Activated CD4-positive, alpha-beta memory T cell treated with anti-CD3 and anti-CD28 coated beads, Interleukin-2, amount 10 ng/mL, durations not matched to agents 7 days and 5 days (primary cell): ENCODE measurements at regions not wholly inside any gene's neighbourhood (a gene's known extent, or its start where the extent isn't known, plus 50 kb on each side); places are given as distances from the start of the nearest gene placed in this dataset.

Experiments used
- CTCF ChIA-PET: fragments of 350-600 bp; sonication (Branson Sonifier 250); formaldehyde crosslinking; loops from one replicate; lab custom pipeline; 2021; ENCODE audit warnings: antibody characterized with exemption, inconsistent platforms; lab: Charles Lee
- POLR2A ChIA-PET: fragments of 350-600 bp; sonication (Branson Sonifier 250); formaldehyde crosslinking; loops from one replicate; lab custom pipeline; 2021; ENCODE audit warnings: antibody characterized with exemption; lab: Charles Lee
- DNase-seq: peaks from one replicate; pipeline ENCODE4 v3.0.0-alpha.2; 2020
- H3K27ac Mint-ChIP-seq: one replicate; pipeline ENCODE4 v1.8.0; 2021; ENCODE audit warnings: mild to moderate bottlenecking, mixed read lengths
- H3K27me3 Mint-ChIP-seq: one replicate; pipeline ENCODE4 v1.8.0; 2021; ENCODE audit warnings: mixed read lengths
- H3K36me3 Mint-ChIP-seq: one replicate; pipeline ENCODE4 v1.8.0; 2021; ENCODE audit warnings: low read depth, mixed read lengths
- H3K4me1 Mint-ChIP-seq: one replicate; pipeline ENCODE4 v1.8.0; 2021; ENCODE audit warnings: mixed read lengths
- H3K4me3 Mint-ChIP-seq: one replicate; pipeline ENCODE4 v1.8.0; 2021; ENCODE audit warnings: mild to moderate bottlenecking, mixed read lengths
- H3K9me3 Mint-ChIP-seq: one replicate; pipeline ENCODE4 v1.8.0; 2021; ENCODE audit warnings: mixed read lengths

DNA sequence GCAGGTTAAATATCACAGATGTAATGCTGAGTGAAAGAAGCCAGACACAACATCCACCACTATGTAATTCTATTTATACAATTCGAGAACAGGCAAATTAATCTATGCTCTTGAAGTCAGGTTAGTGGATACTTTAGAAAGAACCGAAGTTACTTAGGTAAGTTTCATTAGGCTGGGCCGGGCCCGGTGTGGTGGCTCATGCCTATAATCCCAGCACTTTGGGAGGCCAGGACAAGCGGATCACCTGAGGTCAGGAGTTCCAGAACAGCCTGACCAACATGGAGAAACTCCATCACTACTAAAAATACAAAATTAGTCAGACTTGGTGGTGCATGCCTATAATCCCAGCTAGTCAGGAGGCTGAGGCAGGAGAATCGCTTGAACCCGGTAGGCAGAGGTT is 1105.7 kb downstream of the NSUN3 start:
- no peak for DNase-seq
- H3K4me3 Mint-ChIP-seq, result no peak overlapping the region
- CTCF ChIA-PET, result no interaction called here
- POLR2A ChIA-PET, result no interaction called here
- peaks cover 4% of the 10 kb centered on the region for H3K9me3 Mint-ChIP-seq
- H3K27me3 Mint-ChIP-seq, result no peaks in the 10 kb centered on the region
- H3K27ac Mint-ChIP-seq, result no peak overlapping the region
- no peaks in the 10 kb centered on the region for H3K4me1 Mint-ChIP-seq
- no peaks in the 10 kb centered on the region for H3K36me3 Mint-ChIP-seq

DNA sequence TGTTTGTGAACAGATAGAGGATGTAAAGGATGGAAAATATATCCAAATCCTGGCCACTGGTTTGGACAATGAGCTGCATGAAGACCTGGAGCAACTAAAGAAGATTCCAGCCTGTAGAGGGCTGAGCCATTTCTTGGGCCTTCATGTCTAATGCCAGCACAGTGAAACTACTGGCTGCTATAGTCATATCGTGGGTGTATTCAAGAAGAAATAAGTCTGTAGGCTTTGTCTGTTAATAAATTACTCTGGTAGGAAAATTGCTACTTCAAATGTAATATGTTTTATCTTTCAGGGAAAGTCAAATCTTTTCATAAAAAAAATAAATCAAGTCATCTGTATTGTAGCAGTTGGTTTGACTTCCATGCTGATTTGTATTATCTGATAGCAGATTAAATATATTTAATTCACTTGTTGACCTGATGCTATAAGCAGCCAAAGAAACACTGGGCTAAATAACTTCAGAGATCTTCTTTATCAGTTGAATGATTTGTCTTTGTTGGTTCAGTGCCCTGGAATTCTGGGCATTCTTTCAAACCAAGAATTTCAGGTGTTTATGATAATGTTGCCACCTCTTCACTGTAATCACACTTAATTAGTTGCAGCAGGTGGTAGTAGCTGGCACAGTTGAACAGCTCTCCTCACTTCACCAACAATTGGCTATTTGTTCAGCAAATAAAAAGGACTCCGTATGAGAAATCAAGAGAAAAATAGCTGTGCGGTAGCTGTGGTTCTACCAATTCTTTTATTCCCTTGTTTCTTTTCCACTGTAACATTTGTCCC is 1109.5 kb downstream of the NSUN3 start:
- H3K9me3 Mint-ChIP-seq, result peaks cover 4% of the 10 kb centered on the region
- no peak overlapping the region for H3K4me3 Mint-ChIP-seq
- H3K27ac Mint-ChIP-seq, result no peak overlapping the region
- no peaks in the 10 kb centered on the region for H3K27me3 Mint-ChIP-seq
- H3K4me1 Mint-ChIP-seq, result no peaks in the 10 kb centered on the region
- ChIA-PET POLR2A (no interaction called here), CTCF (no interaction called here)
- no peak for DNase-seq
- H3K36me3 Mint-ChIP-seq, result no peaks in the 10 kb centered on the region

DNA sequence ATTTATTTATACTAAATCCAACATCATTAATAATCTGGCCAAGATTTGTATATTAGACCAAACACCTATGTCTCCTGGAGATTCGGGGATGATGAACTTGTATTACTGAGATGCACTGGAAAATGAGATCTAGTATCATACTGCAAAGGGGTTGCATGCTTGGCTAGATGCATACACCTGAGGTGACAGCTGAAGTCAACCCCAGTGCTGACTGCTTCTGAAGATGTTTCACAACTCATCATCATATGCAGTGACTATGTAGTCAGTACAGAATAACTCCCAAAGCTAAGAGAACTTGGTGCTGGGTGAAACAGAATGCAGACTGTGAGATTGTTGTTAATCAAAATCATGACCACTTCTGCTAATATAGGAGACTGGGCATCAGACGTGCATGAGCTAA is 1114.2 kb downstream of the NSUN3 start:
- H3K36me3 Mint-ChIP-seq, result no peaks in the 10 kb centered on the region
- ChIA-PET CTCF (no interaction called here), POLR2A (no interaction called here)
- no peaks in the 10 kb centered on the region for H3K27me3 Mint-ChIP-seq
- H3K27ac Mint-ChIP-seq, result no peak overlapping the region
- no peak for DNase-seq
- H3K4me3 Mint-ChIP-seq, result no peak overlapping the region
- no peaks in the 10 kb centered on the region for H3K4me1 Mint-ChIP-seq
- peaks cover 6% of the 10 kb centered on the region for H3K9me3 Mint-ChIP-seq

DNA sequence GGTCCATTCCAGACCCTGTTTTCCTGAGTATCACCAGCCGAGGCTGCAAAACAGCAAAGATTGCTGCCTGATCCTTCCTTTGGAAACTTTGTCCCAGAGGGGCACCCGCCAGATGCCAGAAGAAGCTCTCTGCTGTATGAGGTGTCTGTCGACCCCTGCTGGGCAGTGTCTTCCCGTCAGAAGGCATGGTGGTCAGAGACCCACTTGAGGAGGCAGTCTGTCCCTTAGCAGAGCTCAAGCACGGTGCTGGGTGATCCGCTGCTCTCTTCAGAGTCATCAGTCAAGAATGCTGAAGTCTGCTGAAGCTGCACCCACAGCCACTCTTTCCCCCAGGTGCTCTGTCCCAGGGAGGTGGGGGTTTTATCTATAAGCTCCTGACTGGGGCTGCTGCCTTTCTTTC is 1121.2 kb downstream of the NSUN3 start:
- ChIA-PET POLR2A (no interaction called here), CTCF (no interaction called here)

DNA sequence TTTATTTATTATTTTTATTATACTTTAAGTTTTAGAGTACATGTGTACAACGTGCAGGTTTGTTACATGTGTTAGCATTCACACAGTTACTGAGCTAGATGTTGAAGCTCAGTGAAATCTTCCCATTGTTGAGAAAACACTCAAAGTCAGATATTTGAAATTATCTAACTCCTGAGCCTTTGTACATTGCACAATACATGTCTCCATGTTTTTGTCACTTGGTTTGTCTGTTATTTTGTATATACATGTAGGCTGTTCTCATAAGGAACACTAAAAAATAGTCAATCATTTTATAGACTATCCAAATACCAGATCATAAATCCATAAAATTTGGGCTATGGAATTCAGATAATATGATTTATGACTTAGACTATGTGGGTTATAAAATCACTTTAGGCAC is 1126.5 kb downstream of the NSUN3 start:
- no peaks in the 10 kb centered on the region for H3K4me1 Mint-ChIP-seq
- no peak overlapping the region for H3K4me3 Mint-ChIP-seq
- CTCF ChIA-PET, result no interaction called here
- no peak for DNase-seq
- H3K36me3 Mint-ChIP-seq, result no peaks in the 10 kb centered on the region
- H3K27me3 Mint-ChIP-seq, result no peaks in the 10 kb centered on the region
- POLR2A ChIA-PET, result no interaction called here
- H3K27ac Mint-ChIP-seq, result no peak overlapping the region
- H3K9me3 Mint-ChIP-seq, result no peaks in the 10 kb centered on the region

More for the DNA sequence above, 1121.2 kb downstream of the NSUN3 start:
- no peaks in the 10 kb centered on the region for H3K27me3 Mint-ChIP-seq
- H3K9me3 Mint-ChIP-seq, result peaks cover 14% of the 10 kb centered on the region
- no peak for DNase-seq
- H3K4me3 Mint-ChIP-seq, result no peak overlapping the region
- no peak overlapping the region for H3K27ac Mint-ChIP-seq
- no peaks in the 10 kb centered on the region for H3K4me1 Mint-ChIP-seq
- H3K36me3 Mint-ChIP-seq, result no peaks in the 10 kb centered on the region

DNA sequence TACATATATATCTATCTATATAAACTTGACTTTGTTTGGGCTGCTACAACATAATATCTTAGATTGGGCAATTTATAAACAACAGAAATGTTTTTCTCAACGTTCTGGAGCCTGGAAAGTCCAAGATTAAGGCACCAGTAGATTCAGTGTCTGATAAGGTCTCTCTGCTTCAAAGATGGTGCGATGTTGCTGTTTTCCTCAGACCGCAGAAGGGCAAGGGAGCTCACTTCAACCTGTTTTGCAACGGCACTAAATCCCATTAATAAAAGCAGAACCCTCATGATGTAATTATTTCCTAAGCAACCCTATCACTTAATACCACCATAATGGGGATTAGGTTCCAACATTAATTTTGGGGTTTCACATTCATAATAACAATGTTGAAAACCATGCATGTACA is 1134.8 kb downstream of the NSUN3 start:
- no peak for DNase-seq
- Mint-ChIP-seq H3K27me3 (no peaks in the 10 kb centered on the region), H3K27ac (no peak overlapping the region), H3K4me1 (no peaks in the 10 kb centered on the region), H3K36me3 (no peaks in the 10 kb centered on the region), H3K4me3 (no peak overlapping the region), H3K9me3 (no peaks in the 10 kb centered on the region)
- POLR2A ChIA-PET, result no interaction called here
- CTCF ChIA-PET, result no interaction called here

DNA sequence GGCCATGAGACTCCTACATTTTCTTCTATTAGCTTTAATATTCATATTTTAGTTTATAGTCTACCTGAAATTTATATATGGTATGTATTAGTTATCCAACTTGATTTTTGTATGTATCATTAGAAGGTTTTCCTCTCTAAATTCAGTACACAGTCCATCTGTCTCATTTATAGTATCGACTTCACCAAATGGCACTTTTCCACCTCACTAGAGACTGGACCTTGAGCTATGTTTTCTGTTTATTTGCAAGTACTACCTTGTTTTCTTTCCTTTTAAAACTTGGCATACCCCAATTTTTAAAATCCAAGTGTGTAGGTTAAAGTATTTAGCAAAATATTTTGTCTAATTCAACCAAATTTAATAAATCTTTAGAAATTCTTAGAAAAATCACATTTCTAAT is 1137.5 kb downstream of the NSUN3 start:
- H3K4me3 Mint-ChIP-seq, result no peak overlapping the region
- DNase-seq, result no peak
- POLR2A ChIA-PET, result no interaction called here
- CTCF ChIA-PET, result no interaction called here
- peaks cover 4% of the 10 kb centered on the region for H3K9me3 Mint-ChIP-seq
- H3K27me3 Mint-ChIP-seq, result no peaks in the 10 kb centered on the region
- no peaks in the 10 kb centered on the region for H3K36me3 Mint-ChIP-seq
- no peaks in the 10 kb centered on the region for H3K4me1 Mint-ChIP-seq
- H3K27ac Mint-ChIP-seq, result no peak overlapping the region

DNA sequence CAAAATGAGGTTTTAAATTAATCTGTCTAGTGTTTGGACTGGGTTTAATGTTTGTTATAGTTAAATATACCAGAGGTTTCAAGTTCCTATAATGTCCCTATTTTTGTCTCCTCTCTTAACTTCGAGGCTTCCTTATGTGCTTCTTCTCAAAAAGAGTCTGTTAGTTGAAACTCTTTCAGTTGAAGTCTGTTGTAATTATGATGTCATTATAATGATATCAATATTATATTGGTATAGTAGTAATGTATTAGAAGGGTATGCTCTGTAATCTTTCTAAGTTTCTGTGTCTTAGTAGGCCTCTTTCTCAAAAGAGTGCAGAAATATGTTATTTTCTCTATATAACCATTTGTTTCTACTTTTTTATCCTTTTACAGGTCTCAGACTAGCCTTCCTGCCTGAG is 1148.0 kb downstream of the NSUN3 start:
- Mint-ChIP-seq H3K27me3 (no peaks in the 10 kb centered on the region), H3K4me3 (no peak overlapping the region), H3K9me3 (peaks cover 1% of the 10 kb centered on the region), H3K4me1 (no peaks in the 10 kb centered on the region), H3K27ac (no peak overlapping the region), H3K36me3 (no peaks in the 10 kb centered on the region)
- POLR2A ChIA-PET, result no interaction called here
- DNase-seq, result no peak
- CTCF ChIA-PET, result no interaction called here

DNA sequence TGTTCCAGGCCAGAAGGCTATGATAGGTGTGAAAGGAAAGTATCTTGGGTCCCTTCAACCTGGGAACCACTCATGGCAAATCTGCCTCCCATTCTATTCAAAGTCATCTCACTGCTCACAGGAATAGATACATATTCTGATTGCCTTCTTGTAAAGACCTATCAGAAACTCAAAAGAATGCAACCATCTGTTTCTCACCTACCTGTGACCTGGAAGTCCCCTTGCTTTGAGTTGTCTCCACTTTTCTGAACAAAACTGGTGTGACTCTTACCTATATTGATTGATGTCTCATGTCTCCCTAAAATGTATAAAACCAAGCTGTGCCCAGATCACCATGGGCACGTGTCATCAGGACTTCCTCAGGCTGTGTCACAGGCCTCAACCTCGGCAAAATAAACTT is 1149.3 kb downstream of the NSUN3 start:
- no peaks in the 10 kb centered on the region for H3K9me3 Mint-ChIP-seq
- H3K36me3 Mint-ChIP-seq, result no peaks in the 10 kb centered on the region
- DNase-seq, result no peak
- ChIA-PET CTCF (no interaction called here), POLR2A (no interaction called here)
- no peaks in the 10 kb centered on the region for H3K4me1 Mint-ChIP-seq
- no peak overlapping the region for H3K4me3 Mint-ChIP-seq
- H3K27ac Mint-ChIP-seq, result no peak overlapping the region
- no peaks in the 10 kb centered on the region for H3K27me3 Mint-ChIP-seq

DNA sequence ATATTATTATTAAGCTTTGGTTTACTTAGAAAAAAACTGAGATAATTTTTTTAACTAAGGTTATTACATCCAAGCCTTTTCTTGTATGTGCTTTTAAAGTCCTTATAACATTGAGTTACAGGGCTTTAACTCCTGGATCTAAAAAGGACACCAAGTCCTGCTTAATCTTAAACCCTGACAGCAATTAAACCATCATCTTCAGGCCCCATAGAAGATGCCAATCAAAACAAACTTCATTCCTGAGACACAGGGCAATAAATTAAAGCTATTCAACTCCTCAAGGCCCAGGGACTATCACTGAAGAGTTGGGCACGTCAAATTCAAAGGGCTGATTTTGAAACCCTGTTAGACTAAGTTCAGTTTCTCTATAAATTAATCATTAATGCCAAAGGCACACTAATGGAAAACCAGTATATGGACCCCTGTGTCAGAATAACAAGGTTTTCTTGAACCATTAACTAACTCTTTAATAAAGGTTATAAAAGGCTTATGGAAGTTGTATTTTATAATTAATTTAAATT is 1152.6 kb downstream of the NSUN3 start:
- no peak for DNase-seq
- Mint-ChIP-seq H3K27ac (no peak overlapping the region), H3K36me3 (no peaks in the 10 kb centered on the region), H3K9me3 (peaks cover 3% of the 10 kb centered on the region), H3K4me1 (no peaks in the 10 kb centered on the region), H3K4me3 (no peak overlapping the region), H3K27me3 (no peaks in the 10 kb centered on the region)
- POLR2A ChIA-PET, result no interaction called here
- CTCF ChIA-PET, result no interaction called here

DNA sequence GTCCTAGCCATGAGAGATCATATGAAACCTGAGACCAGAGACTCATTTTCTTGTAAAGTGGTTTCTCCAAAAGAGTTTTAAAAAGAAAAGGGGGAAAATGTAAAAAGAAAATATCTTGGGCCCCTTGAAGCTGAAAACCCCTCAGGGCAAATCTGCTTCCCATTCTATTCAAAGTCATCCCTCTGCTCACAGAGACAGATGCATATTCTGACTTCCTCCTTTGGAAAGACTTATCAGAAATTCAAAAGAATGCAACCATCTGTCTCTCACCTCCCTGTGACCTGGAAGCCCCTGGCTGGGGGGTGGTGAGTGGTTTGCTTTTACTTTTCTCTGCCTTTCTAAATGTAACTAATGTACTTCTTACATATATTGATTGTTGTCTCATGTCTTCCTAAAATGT is 1154.8 kb downstream of the NSUN3 start:
- ChIA-PET CTCF (no interaction called here), POLR2A (no interaction called here)
- H3K27me3 Mint-ChIP-seq, result no peaks in the 10 kb centered on the region
- H3K9me3 Mint-ChIP-seq, result peaks cover 5% of the 10 kb centered on the region
- no peaks in the 10 kb centered on the region for H3K36me3 Mint-ChIP-seq
- H3K4me3 Mint-ChIP-seq, result no peak overlapping the region
- no peak overlapping the region for H3K27ac Mint-ChIP-seq
- DNase-seq, result no peak
- H3K4me1 Mint-ChIP-seq, result no peaks in the 10 kb centered on the region

DNA sequence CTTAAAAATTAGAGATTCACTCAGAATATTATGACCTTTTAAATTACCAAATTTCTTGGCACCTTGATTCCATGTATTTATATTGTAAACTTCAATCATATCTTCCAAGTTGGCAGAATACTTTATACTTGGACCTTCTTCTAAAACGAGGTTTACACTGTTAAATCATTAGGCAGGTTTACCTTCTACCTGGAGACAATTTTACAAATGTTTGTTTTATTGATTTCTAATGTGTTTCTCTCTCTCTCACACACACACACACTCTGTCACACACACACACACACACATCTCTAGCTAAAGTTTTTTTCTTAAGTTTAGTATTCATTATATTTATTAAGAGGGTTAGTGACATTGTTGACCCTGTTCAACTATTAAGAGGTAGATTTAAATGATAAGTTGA is 1155.6 kb downstream of the NSUN3 start:
- Mint-ChIP-seq H3K4me3 (no peak overlapping the region), H3K36me3 (no peaks in the 10 kb centered on the region), H3K27me3 (no peaks in the 10 kb centered on the region), H3K9me3 (peaks cover 5% of the 10 kb centered on the region), H3K4me1 (no peaks in the 10 kb centered on the region), H3K27ac (no peak overlapping the region)
- ChIA-PET POLR2A (no interaction called here), CTCF (no interaction called here)
- DNase-seq, result no peak

DNA sequence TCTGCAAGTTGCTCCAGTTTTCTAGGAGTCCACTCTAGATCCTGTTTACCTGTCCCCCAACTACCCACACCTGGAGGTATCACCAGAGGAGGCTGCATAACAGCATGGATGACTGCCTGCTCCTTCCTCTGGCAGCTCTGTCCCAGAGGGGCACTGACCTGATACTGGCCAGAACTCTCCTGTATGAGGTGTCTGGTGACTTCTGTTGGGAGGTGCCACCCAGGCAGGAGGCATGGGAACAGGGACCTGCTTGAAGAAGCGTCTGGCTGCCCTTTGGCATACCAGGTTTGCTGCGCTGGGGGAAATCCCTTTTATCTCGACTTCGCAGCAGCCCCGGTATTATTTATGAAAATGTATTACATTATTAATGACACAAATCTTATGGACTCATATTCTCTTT is 1163.6 kb downstream of the NSUN3 start:
- DNase-seq, result no peak
- POLR2A ChIA-PET, result no interaction called here
- H3K36me3 Mint-ChIP-seq, result no peaks in the 10 kb centered on the region

DNA sequence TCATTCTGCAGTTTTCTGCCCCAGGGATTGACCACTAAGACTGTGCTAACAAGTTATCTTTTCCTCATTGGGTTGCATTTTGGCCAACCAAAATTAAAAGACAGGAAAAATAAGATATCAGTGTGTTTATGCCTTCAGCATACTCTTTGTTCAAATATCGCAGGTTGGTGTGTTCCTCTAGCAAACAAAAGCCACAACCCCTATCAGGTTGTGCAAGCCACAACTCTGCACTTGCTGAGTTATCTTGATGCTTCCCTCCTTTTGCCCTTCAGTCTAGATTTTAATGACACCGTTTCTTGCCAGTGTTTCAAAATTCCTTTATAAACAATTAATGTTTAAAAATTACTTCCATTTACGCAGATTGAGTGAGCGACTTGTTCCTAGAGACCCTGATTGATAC is 1164.2 kb downstream of the NSUN3 start:
- no peaks in the 10 kb centered on the region for H3K27me3 Mint-ChIP-seq
- no peaks in the 10 kb centered on the region for H3K4me1 Mint-ChIP-seq
- CTCF ChIA-PET, result no interaction called here
- POLR2A ChIA-PET, result no interaction called here
- no peaks in the 10 kb centered on the region for H3K36me3 Mint-ChIP-seq
- H3K9me3 Mint-ChIP-seq, result peaks cover 12% of the 10 kb centered on the region
- no peak overlapping the region for H3K4me3 Mint-ChIP-seq
- no peak overlapping the region for H3K27ac Mint-ChIP-seq
- no peak for DNase-seq

More for the DNA sequence above, 1163.6 kb downstream of the NSUN3 start:
- CTCF ChIA-PET, result no interaction called here
- peaks cover 12% of the 10 kb centered on the region for H3K9me3 Mint-ChIP-seq
- H3K27me3 Mint-ChIP-seq, result no peaks in the 10 kb centered on the region
- H3K27ac Mint-ChIP-seq, result no peak overlapping the region
- no peak overlapping the region for H3K4me3 Mint-ChIP-seq
- H3K4me1 Mint-ChIP-seq, result no peaks in the 10 kb centered on the region
